ENCODE measurements at regions not wholly inside any gene's neighbourhood (a gene's known extent, or its start where the extent isn't known, plus 50 kb on each side); places are given as distances from the start of the nearest gene placed in this dataset.
"Not testable (repeated sequence)": the region's sequence is repeated elsewhere in the genome, so short reads cannot be mapped to it uniquely, and the experiment has no call there.

DNA sequence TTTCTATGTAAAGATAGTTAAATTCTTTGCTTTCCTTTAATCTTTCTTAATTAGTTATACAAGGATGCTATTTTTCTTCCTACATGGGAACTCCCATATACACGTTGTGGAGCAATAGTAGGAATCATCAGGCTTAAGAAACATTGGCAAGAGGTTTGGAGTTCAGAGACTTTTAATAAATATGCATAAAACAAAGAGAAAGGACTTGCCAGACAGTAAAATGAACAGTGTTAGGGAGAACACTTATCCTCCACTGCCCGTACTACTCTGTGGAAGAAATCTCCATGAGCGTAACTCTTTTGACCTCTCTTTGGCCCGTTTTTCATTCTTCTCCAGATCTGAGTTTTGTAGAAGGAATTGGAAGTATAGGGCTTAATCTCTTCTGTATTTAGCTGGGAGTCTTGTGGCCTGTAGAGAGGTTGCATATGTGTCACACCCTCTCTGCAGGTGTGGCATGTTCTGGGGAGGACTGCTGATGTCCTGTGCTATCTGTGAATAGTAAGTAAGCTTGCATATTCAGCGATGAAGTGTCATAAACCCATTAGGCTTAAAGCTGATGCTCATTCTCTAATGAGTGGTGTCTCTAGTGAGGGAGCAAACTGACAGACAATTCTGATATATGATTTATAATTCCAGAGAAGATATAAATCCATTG, 455.4 kb upstream of the FAR2 start:
- no peak for DNase-seq

- no peak for DNase-seq
These were observed 450.5 kb upstream of the FAR2 start for GRCh38 chr12:28698553-28698952.

DNA sequence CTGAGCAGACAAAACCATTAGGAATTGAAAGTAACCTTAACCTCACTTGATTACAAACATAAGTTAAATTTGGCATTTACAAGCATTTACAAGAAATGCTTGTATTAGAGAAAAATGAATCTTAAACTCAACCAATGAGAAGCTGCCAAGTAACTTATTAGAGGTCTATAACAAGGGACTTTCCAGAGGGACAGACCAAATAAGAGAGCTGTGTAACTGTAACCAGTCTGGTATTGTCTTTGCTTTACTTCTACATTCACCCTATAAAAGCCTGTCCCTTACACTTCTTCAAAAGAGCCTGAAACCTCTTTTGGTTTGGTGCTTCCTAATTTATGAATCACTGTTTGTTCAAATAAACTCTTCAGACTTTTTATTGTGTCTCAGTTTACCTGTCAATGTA, 450.0 kb upstream of the FAR2 start:
- no peak for DNase-seq

- no peak for DNase-seq
These were observed 448.9 kb upstream of the FAR2 start for GRCh38 chr12:28700161-28700560.

DNA sequence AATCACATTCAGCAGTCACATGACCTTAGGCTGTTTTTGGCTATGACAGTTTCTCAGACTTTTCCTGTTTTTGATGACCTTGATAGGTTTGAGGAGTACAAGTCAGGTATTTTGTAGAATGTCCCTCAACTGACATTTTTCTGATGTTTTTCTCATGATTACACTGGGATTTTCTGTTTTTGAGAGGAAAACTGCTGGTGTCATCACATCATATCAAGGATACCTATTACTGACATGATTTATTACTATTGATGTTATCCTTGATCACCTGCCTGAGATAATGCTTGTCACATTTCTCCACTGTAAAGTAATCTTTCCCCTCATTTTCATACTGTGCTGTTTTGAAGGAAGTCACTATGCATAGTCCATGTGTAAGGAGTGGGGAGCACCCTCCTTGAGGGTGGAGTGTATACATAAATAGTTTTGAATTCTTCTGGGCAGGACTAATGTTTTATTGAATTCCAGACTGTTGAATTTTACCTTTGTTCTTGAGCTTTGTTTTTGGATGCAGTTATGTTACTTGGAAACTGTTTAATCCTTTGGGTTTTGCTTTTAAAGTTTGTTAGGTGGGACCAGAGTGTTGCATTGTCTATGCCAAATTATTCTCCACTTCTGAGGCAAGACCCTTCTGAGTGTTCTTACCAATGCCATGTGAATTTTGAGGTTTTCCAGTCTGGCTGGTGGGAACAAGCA, 444.5 kb upstream of the FAR2 start:
- DNase-seq, result no peak

GRCh38 chr12:28708918-28709371, 440.1 kb upstream of the FAR2 start:
- DNase-seq, result no peak

DNA sequence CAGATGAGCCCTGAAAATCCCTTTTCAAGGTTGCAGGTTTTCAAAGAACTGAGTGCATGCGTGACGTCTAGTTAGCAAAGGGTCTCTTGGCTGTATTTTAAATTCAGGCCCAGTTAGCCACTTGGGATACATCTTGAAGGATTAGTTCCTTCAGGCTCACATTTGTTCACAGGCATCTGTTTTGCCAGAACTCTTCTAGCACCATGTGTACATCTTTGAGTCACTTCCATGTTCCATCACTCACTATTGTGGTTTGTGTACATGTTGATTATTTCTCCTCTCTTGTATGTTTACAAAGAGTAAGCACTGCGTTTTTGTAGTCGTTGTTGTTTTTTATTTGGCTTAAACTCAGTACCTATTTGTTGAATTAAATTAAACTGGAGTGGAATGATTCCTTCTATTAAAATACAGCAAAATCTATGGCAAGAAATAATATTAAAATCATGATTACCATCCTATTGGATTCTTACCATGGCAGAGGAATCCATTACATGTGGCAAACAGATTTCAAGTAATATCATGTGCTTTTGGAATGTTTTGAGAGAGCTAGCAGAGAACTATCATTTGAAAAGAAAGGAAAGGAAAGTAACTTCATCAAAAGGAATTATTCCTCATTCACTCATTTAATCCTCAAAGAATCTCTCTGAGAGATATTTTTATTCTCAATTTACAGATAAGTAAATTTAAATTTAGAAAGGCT, 438.9 kb upstream of the FAR2 start:
- DNase-seq, result no peak

- no peak for DNase-seq
These were observed 438.2 kb upstream of the FAR2 start for GRCh38 chr12:28710882-28711281.

- DNase-seq, result no peak
These were observed 437.7 kb upstream of the FAR2 start for GRCh38 chr12:28711421-28711820.

DNA sequence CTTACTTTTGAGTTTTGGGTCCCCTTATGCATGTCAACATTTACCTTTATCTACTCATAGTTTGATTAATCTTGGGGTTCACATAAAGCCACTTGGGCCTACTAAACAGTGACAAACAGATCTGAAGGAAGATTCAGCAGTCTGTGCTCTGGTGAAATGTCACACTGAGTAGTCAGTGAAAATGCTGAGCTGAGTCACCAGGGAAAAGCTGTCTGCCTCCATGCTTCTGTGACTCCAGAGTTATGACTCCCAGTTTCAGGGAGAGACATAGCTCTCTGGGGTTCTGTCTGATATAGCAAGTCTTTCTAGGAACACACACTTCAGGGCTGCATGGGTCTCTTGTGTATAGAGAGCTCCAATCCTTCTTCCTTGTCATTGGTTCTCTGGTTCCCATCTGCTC, 406.3 kb upstream of the FAR2 start:
- no peak for DNase-seq

DNA sequence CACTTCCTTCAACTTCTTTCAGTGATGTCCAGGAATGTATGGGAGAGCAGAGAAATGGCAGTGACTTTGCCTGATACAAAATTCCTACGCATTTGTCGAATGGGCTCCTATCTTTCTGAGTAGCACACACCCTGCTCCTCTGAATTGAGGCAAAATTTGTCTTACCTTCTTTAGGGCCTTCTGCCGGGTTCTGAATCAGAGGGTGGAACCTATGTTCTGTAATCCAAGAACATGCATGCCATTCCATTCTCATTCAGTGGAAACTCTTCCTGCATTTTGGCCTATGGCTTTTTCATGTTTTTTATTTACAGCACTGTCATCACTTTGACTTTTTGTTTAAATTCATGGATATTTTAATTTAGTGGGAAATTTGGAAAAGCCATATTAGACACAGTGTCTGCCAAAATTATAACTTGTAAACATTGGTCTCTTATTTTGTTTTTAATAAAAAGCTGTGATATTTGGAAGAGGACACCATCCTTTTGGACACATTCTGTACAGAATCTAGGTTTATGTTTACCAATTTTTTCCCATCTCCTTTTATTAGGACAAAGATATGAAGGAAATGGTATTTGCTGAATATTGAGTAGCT, 402.2 kb upstream of the FAR2 start:
- DNase-seq, result no peak

GRCh38 chr12:28750946-28751685, 398.0 kb upstream of the FAR2 start:
- DNase-seq, result no peak

DNA sequence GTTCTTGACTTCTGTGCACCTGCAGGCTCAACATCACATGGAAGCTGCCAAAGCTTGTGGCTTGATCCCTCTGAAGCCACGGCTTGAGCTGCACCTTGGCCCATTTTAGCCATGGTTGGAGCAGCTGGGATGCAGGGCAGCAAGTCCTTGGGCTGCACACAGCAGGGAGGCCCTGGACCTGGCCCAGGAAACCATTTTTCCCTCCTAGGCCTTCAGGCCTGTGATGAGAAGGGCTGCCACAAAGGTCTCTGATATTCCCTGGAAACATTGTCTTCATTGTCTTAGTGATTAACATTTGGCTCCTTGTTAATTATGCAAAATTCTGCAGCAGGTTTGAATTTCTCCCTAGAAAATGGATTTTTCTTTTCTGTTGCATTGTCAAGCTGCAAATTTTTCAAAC, 394.1 kb upstream of the FAR2 start:
- DNase-seq, result no peak

DNA sequence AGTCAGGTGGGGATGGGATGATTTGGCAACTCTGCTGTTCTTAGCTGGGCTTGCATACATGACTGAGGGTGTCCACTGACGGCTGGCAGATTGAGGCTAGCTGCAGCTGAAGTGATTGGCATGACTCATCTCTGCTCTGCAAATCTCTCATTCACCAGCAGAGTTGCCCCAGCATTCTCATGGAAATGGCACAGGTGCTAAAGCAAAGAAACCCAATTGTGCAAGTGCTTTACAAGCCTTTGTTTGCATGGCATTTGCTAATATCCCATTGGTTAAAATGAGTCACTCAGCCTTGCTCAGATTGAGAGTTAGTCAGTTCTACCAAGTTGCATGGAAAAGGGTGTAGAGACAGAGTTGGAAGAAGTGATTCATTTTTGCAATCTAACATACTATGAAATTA, 389.7 kb upstream of the FAR2 start:
- DNase-seq, result no peak

- not testable (repeated sequence) for DNase-seq
These were observed 388.8 kb upstream of the FAR2 start for GRCh38 chr12:28760040-28760903.

DNA sequence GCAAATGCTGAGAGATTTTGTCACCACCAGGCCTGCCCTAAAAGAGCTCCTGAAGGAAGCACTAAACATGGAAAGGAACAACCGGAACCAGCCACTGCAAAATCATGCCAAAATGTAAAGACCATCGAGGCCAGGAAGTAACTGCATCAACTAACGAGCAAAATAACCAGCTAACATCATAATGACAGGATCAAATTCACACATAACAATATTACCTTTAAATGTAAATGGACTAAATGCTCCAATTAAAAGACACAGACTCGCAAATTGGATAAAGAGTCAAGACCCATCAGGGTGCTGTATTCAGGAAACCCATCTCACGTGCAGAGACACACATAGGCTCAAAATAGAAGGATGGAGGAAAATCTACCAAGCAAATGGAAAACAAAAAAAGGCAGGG, 387.2 kb upstream of the FAR2 start:
- DNase-seq, result not testable (repeated sequence)

DNA sequence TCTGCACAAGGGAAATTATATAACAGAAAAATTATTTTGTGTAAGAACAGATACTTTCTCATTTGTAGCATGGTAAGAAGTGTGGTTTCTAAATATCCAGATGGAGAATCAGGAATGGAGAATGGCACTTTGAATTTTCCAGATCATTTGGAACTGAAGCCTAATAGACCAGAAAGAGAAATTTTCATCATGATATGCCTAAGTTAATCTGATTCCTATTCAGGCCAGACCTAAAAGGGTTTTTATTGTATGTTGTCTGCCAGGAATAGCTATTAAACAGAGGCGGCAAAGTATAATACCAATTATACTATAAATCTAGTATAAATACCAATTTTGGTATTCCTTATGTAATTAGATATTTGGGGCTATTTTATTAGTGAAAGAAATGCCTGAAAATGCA, 382.7 kb upstream of the FAR2 start:
- DNase-seq, result no peak

DNA sequence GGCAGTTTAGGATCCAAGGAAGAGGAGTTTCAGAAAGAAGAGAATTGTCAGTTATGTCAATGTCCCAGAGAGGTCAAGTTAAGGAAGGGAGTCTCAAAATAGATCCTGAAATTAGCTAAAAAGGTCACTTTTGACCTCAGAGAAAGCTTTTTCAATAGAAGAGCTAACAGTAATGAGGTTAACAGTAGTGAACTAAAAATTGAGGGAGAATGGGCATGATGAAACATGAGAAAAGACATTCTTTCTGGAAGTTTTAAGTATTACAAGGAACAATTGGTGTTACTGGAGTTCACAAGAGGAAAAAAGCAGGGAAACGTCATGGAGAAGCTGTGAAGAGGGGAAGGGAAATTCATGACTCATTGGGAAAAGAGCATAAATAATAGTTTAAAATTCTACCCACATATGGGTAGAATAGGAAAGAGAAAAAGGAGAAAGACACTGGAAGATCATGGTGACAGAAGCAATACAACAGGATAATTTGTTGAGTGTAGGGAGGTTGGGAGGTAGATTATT, 381.2 kb upstream of the FAR2 start:
- DNase-seq, result no peak

- DNase-seq, result no peak
These were observed 378.8 kb upstream of the FAR2 start for GRCh38 chr12:28770322-28770721.

DNA sequence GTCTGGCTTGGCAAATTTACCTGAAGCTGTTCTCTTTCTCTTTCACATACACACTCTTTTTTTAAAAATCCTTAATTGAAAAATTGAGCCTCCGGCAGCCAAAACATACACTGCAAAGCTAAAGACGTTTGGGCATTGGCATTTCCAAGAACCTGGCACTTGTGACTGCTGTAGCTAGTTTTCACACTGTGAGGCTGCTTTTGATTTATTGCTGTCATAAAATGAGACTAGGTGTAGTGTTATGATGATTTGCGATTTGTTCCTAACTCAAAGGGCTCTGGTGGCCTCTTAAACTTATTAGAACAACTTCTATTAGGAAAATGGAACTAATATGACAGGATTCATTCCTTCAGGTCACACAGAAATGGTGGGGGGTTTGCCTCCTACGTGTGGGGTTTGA, 377.1 kb upstream of the FAR2 start:
- DNase-seq, result no peak

GRCh38 chr12:28775556-28775955, 373.5 kb upstream of the FAR2 start:
- DNase-seq, result no peak

DNA sequence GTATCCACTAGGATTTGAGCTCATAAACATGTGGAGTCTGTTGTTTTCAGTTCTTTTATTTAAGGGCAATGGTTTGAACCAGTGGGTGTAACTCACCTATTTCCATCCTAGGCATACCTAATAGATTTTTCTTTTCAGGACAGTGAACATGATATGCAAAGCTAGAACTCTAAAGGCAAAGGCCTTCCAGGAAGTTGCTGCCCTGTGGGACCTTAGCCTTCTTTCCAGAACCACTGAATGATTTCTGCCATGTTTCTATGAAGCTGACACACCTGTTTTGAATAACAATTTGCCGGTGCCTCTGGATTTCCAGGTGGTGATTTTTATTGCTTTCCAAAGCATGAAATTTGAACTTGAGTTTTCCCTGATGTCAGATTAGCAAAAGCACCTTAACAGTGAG, 372.9 kb upstream of the FAR2 start:
- no peak for DNase-seq

Measured in NK-92 treated with Interleukin-12 subunit alpha and Interleukin-12 subunit beta, amount 100 ng/mL, for 24 hours (cell line).